DOHH2 (cell line): ENCODE measurements at regions not wholly inside any gene's neighbourhood (a gene's known extent, or its start where the extent isn't known, plus 50 kb on each side); places are given as distances from the start of the nearest gene placed in this dataset.

Experiments used
- H3F3A ChIP-seq: fragments of 200-600 bp; sonication (generic), shearing (Covaris generic); 2 replicates; pipeline ENCODE4 v1.6.0; 2016; ENCODE audit warnings: antibody characterized with exemption, mild to moderate bottlenecking; ENCODE audit not compliant: control insufficient read depth, insufficient read depth
- H3K27ac ChIP-seq: fragments of 200-600 bp; sonication (generic); 2 replicates; pipeline ENCODE4 v1.5.1; 2014; ENCODE audit warnings: low read depth, mild to moderate bottlenecking, low read length, moderate library complexity
- H3K27me3 ChIP-seq: fragments of 200-600 bp; sonication (generic); 2 replicates; pipeline ENCODE4 v1.6.1; 2014; ENCODE audit warnings: mild to moderate bottlenecking, low read length, mixed read lengths; ENCODE audit not compliant: control insufficient read depth
- H3K36me3 ChIP-seq: fragments of 200-600 bp; sonication (generic); 2 replicates; pipeline ENCODE4 v1.6.1; 2014; ENCODE audit warnings: mild to moderate bottlenecking, low read length, moderate library complexity, mixed read lengths; ENCODE audit not compliant: control insufficient read depth
- H3K4me1 ChIP-seq: fragments of 200-600 bp; sonication (generic); 2 replicates; pipeline ENCODE4 v1.6.1; 2014; ENCODE audit warnings: mild to moderate bottlenecking, low read length, mixed read lengths; ENCODE audit not compliant: control insufficient read depth
- H3K4me2 ChIP-seq: fragments of 200-600 bp; sonication (generic); 2 replicates; pipeline ENCODE4 v1.6.0; 2014; ENCODE audit warnings: mild to moderate bottlenecking, low read length, moderate library complexity
- H3K4me3 ChIP-seq: fragments of 200-600 bp; sonication (generic); 2 replicates; pipeline ENCODE4 v1.5.1; 2014; ENCODE audit warnings: mild to moderate bottlenecking, low read length, mixed read lengths
- H3K79me2 ChIP-seq: fragments of 200-600 bp; sonication (generic); 2 replicates; pipeline ENCODE4 v1.6.1; 2014; ENCODE audit warnings: mild to moderate bottlenecking, low read length, mixed read lengths; ENCODE audit not compliant: control insufficient read depth
- H3K9me2 ChIP-seq: fragments of 200-600 bp; sonication (generic); replicated peaks from 2 replicates; pipeline ENCODE4 v1.6.1; 2014; ENCODE audit warnings: mild to moderate bottlenecking, low read length, mixed read lengths; ENCODE audit not compliant: control insufficient read depth
- H3K9me3 ChIP-seq: fragments of 200-600 bp; sonication (generic); 2 replicates; pipeline ENCODE4 v1.6.1; 2014; ENCODE audit warnings: antibody characterized with exemption, low read length, mixed read lengths; ENCODE audit not compliant: control insufficient read depth, insufficient read depth
- H4K20me1 ChIP-seq: fragments of 200-600 bp; sonication (generic); 2 replicates; pipeline ENCODE4 v1.6.0; 2014; ENCODE audit warnings: low read depth, mild to moderate bottlenecking, antibody characterized with exemption, low read length, moderate library complexity; ENCODE audit not compliant: control insufficient read depth, insufficient read depth
- EZH2phosphoT487 ChIP-seq: fragments of 200-600 bp; sonication (generic); IDR thresholded peaks from 2 replicates; pipeline ENCODE4 v1.6.1; 2017; ENCODE audit warnings: borderline replicate concordance, mild to moderate bottlenecking, antibody characterized with exemption, low read length, moderate library complexity, mixed read lengths
- TF ChIP-seq, protein P1 (sequence below): fragments of 200-600 bp; sonication (generic); IDR thresholded peaks from one replicate; pipeline ENCODE4 v1.5.1; 2014; ENCODE audit warnings: antibody characterized with exemption, mild to moderate bottlenecking, low read depth, low read length; ENCODE audit not compliant: poor library complexity, severe bottlenecking

DNA sequence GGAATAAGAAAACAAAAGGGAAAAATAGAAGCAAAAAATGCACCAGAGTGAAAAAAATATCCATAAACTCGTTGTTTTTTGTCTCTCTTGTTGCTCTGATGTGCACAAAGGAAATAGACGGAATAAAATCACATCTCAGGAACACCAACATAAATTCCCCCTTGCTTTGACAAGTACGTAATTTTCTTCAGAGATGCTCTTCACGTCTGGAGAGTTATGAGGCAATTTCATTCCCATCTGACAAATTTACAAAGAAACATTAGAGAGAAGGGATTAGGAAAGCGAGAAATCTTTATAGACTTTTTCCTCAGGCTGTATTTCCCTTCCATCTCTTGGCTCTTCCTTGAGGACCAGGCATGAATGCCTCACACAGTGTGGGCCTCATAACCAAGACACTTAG lies 250.1 kb upstream of the ZFP64 start:
- no peaks in the 10 kb centered on the region for H3K36me3 ChIP-seq
- H3K79me2 ChIP-seq, result no peaks in the 10 kb centered on the region
- no peaks in the 10 kb centered on the region for H4K20me1 ChIP-seq
- TF ChIP-seq, protein P1, sequence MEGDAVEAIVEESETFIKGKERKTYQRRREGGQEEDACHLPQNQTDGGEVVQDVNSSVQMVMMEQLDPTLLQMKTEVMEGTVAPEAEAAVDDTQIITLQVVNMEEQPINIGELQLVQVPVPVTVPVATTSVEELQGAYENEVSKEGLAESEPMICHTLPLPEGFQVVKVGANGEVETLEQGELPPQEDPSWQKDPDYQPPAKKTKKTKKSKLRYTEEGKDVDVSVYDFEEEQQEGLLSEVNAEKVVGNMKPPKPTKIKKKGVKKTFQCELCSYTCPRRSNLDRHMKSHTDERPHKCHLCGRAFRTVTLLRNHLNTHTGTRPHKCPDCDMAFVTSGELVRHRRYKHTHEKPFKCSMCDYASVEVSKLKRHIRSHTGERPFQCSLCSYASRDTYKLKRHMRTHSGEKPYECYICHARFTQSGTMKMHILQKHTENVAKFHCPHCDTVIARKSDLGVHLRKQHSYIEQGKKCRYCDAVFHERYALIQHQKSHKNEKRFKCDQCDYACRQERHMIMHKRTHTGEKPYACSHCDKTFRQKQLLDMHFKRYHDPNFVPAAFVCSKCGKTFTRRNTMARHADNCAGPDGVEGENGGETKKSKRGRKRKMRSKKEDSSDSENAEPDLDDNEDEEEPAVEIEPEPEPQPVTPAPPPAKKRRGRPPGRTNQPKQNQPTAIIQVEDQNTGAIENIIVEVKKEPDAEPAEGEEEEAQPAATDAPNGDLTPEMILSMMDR, result no peak
- no peak overlapping the region for H3K27ac ChIP-seq
- no peaks in the 10 kb centered on the region for H3K9me3 ChIP-seq
- H3K27me3 ChIP-seq, result no peaks in the 10 kb centered on the region
- H3K9me2 ChIP-seq, result no peaks in the 10 kb centered on the region
- H3F3A ChIP-seq, result no peaks in the 10 kb centered on the region
- no peak overlapping the region for H3K4me3 ChIP-seq
- no peak overlapping the region for H3K4me2 ChIP-seq
- no peaks in the 10 kb centered on the region for H3K4me1 ChIP-seq

DNA sequence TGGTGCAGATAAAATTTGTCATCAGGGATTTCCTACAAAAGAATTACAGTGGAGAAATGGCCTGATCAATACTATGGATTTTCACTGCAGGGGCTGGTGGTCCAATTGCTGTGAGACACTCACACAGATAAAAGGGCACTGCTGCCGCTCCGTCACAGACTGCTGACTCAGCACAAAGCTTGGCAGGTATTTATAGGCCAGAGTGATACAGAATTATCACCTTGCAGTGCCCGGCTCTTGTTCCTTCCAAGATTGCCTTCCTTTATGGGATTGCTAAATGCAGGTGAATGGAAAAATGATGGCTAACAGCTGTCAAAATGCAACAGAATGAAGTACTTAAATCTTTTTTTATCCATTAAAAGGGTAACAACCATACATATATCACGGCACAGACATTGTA lies 247.8 kb upstream of the ZFP64 start:
- Histone ChIP-seq H3K9me2 (no peaks in the 10 kb centered on the region), H3K79me2 (no peaks in the 10 kb centered on the region), H3K4me3 (no peak overlapping the region), H3K4me2 (no peak overlapping the region), H4K20me1 (no peaks in the 10 kb centered on the region), H3K4me1 (no peaks in the 10 kb centered on the region), H3K27me3 (no peaks in the 10 kb centered on the region), H3K9me3 (no peaks in the 10 kb centered on the region), H3K36me3 (no peaks in the 10 kb centered on the region), H3K27ac (no peak overlapping the region), H3F3A (no peaks in the 10 kb centered on the region)
- TF ChIP-seq EZH2phosphoT487, result no peak
- TF ChIP-seq, protein P1, result no peak

DNA sequence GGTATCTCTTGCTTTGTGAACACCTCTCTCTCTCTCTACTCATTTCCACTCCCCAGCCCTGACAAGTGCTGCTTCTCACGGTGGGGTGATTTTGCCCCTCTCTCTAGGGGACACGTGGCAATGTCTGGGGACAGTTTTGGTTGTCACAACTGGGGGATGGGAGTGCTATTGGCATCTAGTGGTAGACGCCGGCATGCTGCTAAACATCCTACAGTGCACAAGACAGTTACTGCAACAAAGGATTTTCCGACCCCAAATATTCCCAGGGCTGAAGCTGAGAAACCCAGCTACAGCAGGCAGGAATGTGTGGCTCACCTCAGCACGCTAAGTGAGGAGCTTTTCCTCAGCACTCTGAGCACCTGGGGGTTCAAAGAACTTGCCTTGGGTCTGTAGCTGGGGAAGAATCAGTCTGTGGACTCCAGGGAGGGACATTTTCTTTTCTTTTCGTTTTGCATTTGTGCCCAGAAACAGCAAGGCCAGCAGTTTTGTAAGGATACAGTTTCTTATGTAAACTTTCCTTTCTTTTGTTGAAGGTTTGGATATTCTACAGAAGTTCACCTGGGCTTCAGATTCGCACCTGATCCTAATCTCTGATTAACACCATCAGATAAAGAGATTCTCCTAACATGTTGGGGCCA lies 246.9 kb upstream of the ZFP64 start:
- H3K9me3 ChIP-seq, result no peaks in the 10 kb centered on the region
- H3K4me1 ChIP-seq, result no peaks in the 10 kb centered on the region
- no peaks in the 10 kb centered on the region for H4K20me1 ChIP-seq
- no peak overlapping the region for H3K4me3 ChIP-seq
- H3K79me2 ChIP-seq, result no peaks in the 10 kb centered on the region
- TF ChIP-seq EZH2phosphoT487, result no peak
- TF ChIP-seq, protein P1, result no peak
- no peaks in the 10 kb centered on the region for H3K27me3 ChIP-seq
- no peak overlapping the region for H3K27ac ChIP-seq
- no peak overlapping the region for H3K4me2 ChIP-seq
- no peaks in the 10 kb centered on the region for H3K36me3 ChIP-seq
- H3K9me2 ChIP-seq, result no peaks in the 10 kb centered on the region
- no peaks in the 10 kb centered on the region for H3F3A ChIP-seq
